ENCODE measurements at regions not wholly inside any gene's neighbourhood (a gene's known extent, or its start where the extent isn't known, plus 50 kb on each side); places are given as distances from the start of the nearest gene placed in this dataset.

GRCh38 chr9:118215549-118215948, 511.3 kb downstream of the TLR4 start:
- no peak for DNase-seq

- DNase-seq, result no peak
Measured at GRCh38 chr9:118222375-118222774, 518.2 kb downstream of the TLR4 start.

- DNase-seq, result no peak
Measured at GRCh38 chr9:118223111-118223510, 518.9 kb downstream of the TLR4 start.

- no peak for DNase-seq
Measured at GRCh38 chr9:118230329-118230728, 526.1 kb downstream of the TLR4 start.

GRCh38 chr9:118236625-118237024, 532.4 kb downstream of the TLR4 start:
- no peak for DNase-seq

GRCh38 chr9:118238139-118238538, 533.9 kb downstream of the TLR4 start:
- no peak for DNase-seq

- DNase-seq, result no peak
Measured at GRCh38 chr9:118252027-118252426, 547.8 kb downstream of the TLR4 start.

GRCh38 chr9:118262191-118262590, 558.0 kb downstream of the TLR4 start:
- DNase-seq, result no peak

GRCh38 chr9:118263949-118264348, 559.7 kb downstream of the TLR4 start:
- no peak for DNase-seq

GRCh38 chr9:118268046-118268445, 563.8 kb downstream of the TLR4 start:
- DNase-seq, result no peak

GRCh38 chr9:118269623-118270022, 565.4 kb downstream of the TLR4 start:
- DNase-seq, result no peak

GRCh38 chr9:118271331-118271730, 567.1 kb downstream of the TLR4 start:
- no peak for DNase-seq

- DNase-seq, result no peak
Measured at GRCh38 chr9:118271936-118272335, 567.7 kb downstream of the TLR4 start.

GRCh38 chr9:118273048-118273447, 568.8 kb downstream of the TLR4 start:
- DNase-seq, result no peak

GRCh38 chr9:118276784-118277183, 572.6 kb downstream of the TLR4 start:
- no peak for DNase-seq

- DNase-seq, result no peak
Measured at GRCh38 chr9:118281772-118282171, 577.6 kb downstream of the TLR4 start.

- no peak for DNase-seq
Measured at GRCh38 chr9:118283488-118283887, 579.3 kb downstream of the TLR4 start.

- no peak for DNase-seq
Measured at GRCh38 chr9:118290116-118290515, 585.9 kb downstream of the TLR4 start.

GRCh38 chr9:118295413-118295812, 591.2 kb downstream of the TLR4 start:
- no peak for DNase-seq

- DNase-seq, result no peak
Measured at GRCh38 chr9:118302721-118303120, 598.5 kb downstream of the TLR4 start.

GRCh38 chr9:118303216-118303615, 599.0 kb downstream of the TLR4 start:
- DNase-seq, result no peak

- no peak for DNase-seq
Measured at GRCh38 chr9:118305331-118305730, 601.1 kb downstream of the TLR4 start.

GRCh38 chr9:118306801-118307200, 602.6 kb downstream of the TLR4 start:
- DNase-seq, result no peak

- DNase-seq, result no peak
Measured at GRCh38 chr9:118313965-118314364, 609.8 kb downstream of the TLR4 start.

- no peak for DNase-seq
Measured at GRCh38 chr9:118316831-118317343, 612.7 kb downstream of the TLR4 start.

Data from central memory CD4-positive, alpha-beta T cell (primary cell).